HG02970 (cell line): ENCODE measurements at regions not wholly inside any gene's neighbourhood (a gene's known extent, or its start where the extent isn't known, plus 50 kb on each side); places are given as distances from the start of the nearest gene placed in this dataset.
A peak's percentile ranks its signal among the peaks of the same experiment; 100 is the strongest.

ENCODE experiments used
- ATAC-seq: cut with Tn5 transposase; IDR thresholded peaks from one replicate; pipeline ENCODE4 v1.9.1; 2021; ENCODE audit warnings: mild to moderate bottlenecking, moderate library complexity, moderate number of reproducible peaks; ENCODE audit not compliant: unreplicated experiment, low FRiP score

GRCh38 chr4:182015014-182015413 is 228.2 kb upstream of the TENM3 start:
- no peak for ATAC-seq

- ATAC-seq = no peak
These were observed 227.3 kb upstream of the TENM3 start for GRCh38 chr4:182015893-182016292.

- no peak for ATAC-seq
These were observed 226.2 kb upstream of the TENM3 start for GRCh38 chr4:182017038-182017437.

- ATAC-seq = peak; percentile 59
These were observed 224.5 kb upstream of the TENM3 start for GRCh38 chr4:182018691-182019090.

GRCh38 chr4:182019148-182019652 is 224.0 kb upstream of the TENM3 start:
- ATAC-seq = peak; percentile 90

GRCh38 chr4:182022909-182023308 is 220.3 kb upstream of the TENM3 start:
- no peak for ATAC-seq

GRCh38 chr4:182023469-182023868 is 219.7 kb upstream of the TENM3 start:
- ATAC-seq = no peak

- no peak for ATAC-seq
These were observed 200.3 kb upstream of the TENM3 start for GRCh38 chr4:182042945-182043344.

GRCh38 chr4:182048871-182049270 is 194.3 kb upstream of the TENM3 start:
- no peak for ATAC-seq

- ATAC-seq = no peak
These were observed 186.3 kb upstream of the TENM3 start for GRCh38 chr4:182056866-182057265.

- ATAC-seq = no peak
These were observed 180.7 kb upstream of the TENM3 start for GRCh38 chr4:182062458-182062857.

GRCh38 chr4:182062936-182063335 is 180.3 kb upstream of the TENM3 start:
- no peak for ATAC-seq

GRCh38 chr4:182063651-182064050 is 179.6 kb upstream of the TENM3 start:
- no peak for ATAC-seq

- ATAC-seq = no peak
These were observed 177.9 kb upstream of the TENM3 start for GRCh38 chr4:182065255-182065654.

GRCh38 chr4:182066037-182066436 is 177.2 kb upstream of the TENM3 start:
- no peak for ATAC-seq

- no peak for ATAC-seq
These were observed 175.4 kb upstream of the TENM3 start for GRCh38 chr4:182067828-182068227.

- no peak for ATAC-seq
These were observed 174.3 kb upstream of the TENM3 start for GRCh38 chr4:182068920-182069319.

GRCh38 chr4:182073278-182073677 is 169.9 kb upstream of the TENM3 start:
- ATAC-seq = no peak

GRCh38 chr4:182074139-182074538 is 169.1 kb upstream of the TENM3 start:
- ATAC-seq = no peak

- no peak for ATAC-seq
These were observed 168.4 kb upstream of the TENM3 start for GRCh38 chr4:182074810-182075209.

GRCh38 chr4:182082910-182083309 is 160.3 kb upstream of the TENM3 start:
- no peak for ATAC-seq

GRCh38 chr4:182083671-182084410 is 159.4 kb upstream of the TENM3 start:
- no peak for ATAC-seq
